ENCODE measurements at regions not wholly inside any gene's neighbourhood (a gene's known extent, or its start where the extent isn't known, plus 50 kb on each side); places are given as distances from the start of the nearest gene placed in this dataset.

- no peak overlapping the region for H3K27ac ChIP-seq
- H3K27me3 ChIP-seq: no peaks in the 10 kb centered on the region
- TF ChIP-seq, protein P1, sequence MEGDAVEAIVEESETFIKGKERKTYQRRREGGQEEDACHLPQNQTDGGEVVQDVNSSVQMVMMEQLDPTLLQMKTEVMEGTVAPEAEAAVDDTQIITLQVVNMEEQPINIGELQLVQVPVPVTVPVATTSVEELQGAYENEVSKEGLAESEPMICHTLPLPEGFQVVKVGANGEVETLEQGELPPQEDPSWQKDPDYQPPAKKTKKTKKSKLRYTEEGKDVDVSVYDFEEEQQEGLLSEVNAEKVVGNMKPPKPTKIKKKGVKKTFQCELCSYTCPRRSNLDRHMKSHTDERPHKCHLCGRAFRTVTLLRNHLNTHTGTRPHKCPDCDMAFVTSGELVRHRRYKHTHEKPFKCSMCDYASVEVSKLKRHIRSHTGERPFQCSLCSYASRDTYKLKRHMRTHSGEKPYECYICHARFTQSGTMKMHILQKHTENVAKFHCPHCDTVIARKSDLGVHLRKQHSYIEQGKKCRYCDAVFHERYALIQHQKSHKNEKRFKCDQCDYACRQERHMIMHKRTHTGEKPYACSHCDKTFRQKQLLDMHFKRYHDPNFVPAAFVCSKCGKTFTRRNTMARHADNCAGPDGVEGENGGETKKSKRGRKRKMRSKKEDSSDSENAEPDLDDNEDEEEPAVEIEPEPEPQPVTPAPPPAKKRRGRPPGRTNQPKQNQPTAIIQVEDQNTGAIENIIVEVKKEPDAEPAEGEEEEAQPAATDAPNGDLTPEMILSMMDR (IDR thresholded peaks at IDR 0.05): no peak
- no peak overlapping the region for H3K4me3 ChIP-seq (ENCODE audit: low read depth in 1 of 2, low read length in 1 of 2)
- H3K9me3 ChIP-seq: no peaks in the 10 kb centered on the region
- H3K4me1 ChIP-seq (ENCODE audit: control insufficient read depth in 1 of 2, insufficient read depth in 1 of 2, low read depth in 1 of 2, low read length in 1 of 2): no peaks in the 10 kb centered on the region
- H3K36me3 ChIP-seq: no peaks in the 10 kb centered on the region
These were observed 324.7 kb upstream of the AKR1E2 start for GRCh38 chr10:4501306-4501705.

DNA sequence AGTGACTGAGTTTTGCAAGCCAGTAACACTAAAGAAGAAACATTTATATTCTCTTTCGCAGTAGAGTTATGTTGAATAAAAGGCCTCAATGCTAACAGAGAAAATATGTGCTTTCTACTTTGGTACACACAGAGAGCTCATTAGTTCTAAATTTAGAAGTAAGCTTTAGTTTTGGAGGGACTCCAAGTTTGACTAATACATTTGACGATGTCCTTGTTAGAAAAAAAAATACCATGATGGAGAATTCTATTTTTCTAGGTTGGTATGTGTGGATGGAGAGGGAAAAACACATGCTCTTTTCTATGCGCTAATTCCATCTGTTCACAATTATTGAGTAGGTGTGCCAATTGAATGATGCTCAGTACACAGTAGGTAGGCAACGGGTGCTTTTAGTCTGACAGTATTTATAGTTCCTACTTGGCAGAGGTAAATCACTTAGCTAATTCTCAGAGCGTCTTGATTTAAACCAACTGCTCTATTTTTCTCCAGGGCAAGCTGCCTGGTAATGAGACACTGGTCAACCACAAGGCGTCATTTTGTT, 327.2 kb upstream of the AKR1E2 start:
- Histone ChIP-seq H3K4me3 (ENCODE audit: low read depth in 1 of 2, low read length in 1 of 2) (no peak overlapping the region), H3K36me3 (no peaks in the 10 kb centered on the region), H3K4me1 (ENCODE audit: control insufficient read depth in 1 of 2, insufficient read depth in 1 of 2, low read depth in 1 of 2, low read length in 1 of 2) (no peaks in the 10 kb centered on the region), H3K9me3 (no peaks in the 10 kb centered on the region), H3K27me3 (no peaks in the 10 kb centered on the region), H3K27ac (no peak overlapping the region)
- TF ChIP-seq, protein P1 (IDR thresholded peaks at IDR 0.05): no peak

DNA sequence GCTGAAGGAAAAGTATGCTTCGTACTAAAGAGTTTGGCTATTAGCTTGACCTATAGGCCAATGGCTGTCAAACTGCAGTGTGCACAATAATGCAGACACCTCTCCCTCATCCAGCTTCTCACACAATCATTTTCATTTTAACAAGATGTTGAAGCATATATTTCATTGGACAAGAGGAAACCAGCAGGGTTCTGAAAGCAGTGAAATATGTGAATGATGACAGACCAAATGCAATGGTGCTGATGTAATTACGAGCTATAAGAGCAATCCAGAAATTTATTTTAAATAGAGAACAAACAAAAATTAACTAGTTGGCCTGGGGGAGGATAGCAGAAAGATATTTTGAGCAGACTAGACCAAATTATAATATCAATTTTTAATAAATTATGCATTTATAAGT, 331.5 kb upstream of the AKR1E2 start:
- no peaks in the 10 kb centered on the region for H3K27me3 ChIP-seq
- TF ChIP-seq, protein P1 (IDR thresholded peaks at IDR 0.05): no peak

GRCh38 chr10:4492202-4492601, 333.8 kb upstream of the AKR1E2 start:
- H3K4me3 ChIP-seq (ENCODE audit: low read depth in 1 of 2, low read length in 1 of 2): no peak overlapping the region
- no peaks in the 10 kb centered on the region for H3K9me3 ChIP-seq
- TF ChIP-seq, protein P1 (IDR thresholded peaks at IDR 0.05): no peak
- no peaks in the 10 kb centered on the region for H3K36me3 ChIP-seq
- no peak overlapping the region for H3K27ac ChIP-seq
- H3K4me1 ChIP-seq (ENCODE audit: control insufficient read depth in 1 of 2, insufficient read depth in 1 of 2, low read depth in 1 of 2, low read length in 1 of 2): no peaks in the 10 kb centered on the region
- H3K27me3 ChIP-seq: no peaks in the 10 kb centered on the region

More for the DNA sequence above, 331.5 kb upstream of the AKR1E2 start:
- Histone ChIP-seq H3K4me3 (ENCODE audit: low read depth in 1 of 2, low read length in 1 of 2) (no peak overlapping the region), H3K9me3 (no peaks in the 10 kb centered on the region), H3K36me3 (no peaks in the 10 kb centered on the region), H3K4me1 (ENCODE audit: control insufficient read depth in 1 of 2, insufficient read depth in 1 of 2, low read depth in 1 of 2, low read length in 1 of 2) (no peaks in the 10 kb centered on the region), H3K27ac (no peak overlapping the region)

GRCh38 chr10:4488904-4489303, 337.1 kb upstream of the AKR1E2 start:
- Histone ChIP-seq H3K9me3 (no peaks in the 10 kb centered on the region), H3K4me1 (ENCODE audit: control insufficient read depth in 1 of 2, insufficient read depth in 1 of 2, low read depth in 1 of 2, low read length in 1 of 2) (no peaks in the 10 kb centered on the region), H3K27me3 (no peaks in the 10 kb centered on the region), H3K4me3 (ENCODE audit: low read depth in 1 of 2, low read length in 1 of 2) (no peak overlapping the region), H3K27ac (no peak overlapping the region), H3K36me3 (no peaks in the 10 kb centered on the region)
- TF ChIP-seq, protein P1 (IDR thresholded peaks at IDR 0.05): no peak

DNA sequence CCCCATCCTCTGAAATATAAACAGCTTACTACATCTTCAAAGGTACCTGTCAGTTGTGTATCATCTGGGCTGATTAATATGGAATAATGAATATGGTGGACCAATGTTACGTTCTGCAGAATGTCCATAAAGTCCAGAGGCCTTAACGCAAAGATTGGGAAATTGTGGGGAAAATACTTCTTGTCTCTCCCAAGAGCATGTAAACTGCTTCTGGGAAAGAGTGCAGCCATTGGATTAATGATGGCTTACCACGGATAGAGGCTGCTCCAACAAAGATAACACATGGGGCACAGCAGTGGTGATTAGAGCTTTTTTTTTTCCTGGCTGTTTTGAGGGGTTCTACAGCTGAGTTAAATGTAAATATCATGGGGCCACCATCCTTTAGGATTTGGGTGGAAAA, 340.4 kb upstream of the AKR1E2 start:
- Histone ChIP-seq H3K9me3 (no peaks in the 10 kb centered on the region), H3K4me1 (ENCODE audit: control insufficient read depth in 1 of 2, insufficient read depth in 1 of 2, low read depth in 1 of 2, low read length in 1 of 2) (no peaks in the 10 kb centered on the region), H3K4me3 (ENCODE audit: low read depth in 1 of 2, low read length in 1 of 2) (no peak overlapping the region), H3K27ac (no peak overlapping the region), H3K36me3 (no peaks in the 10 kb centered on the region), H3K27me3 (no peaks in the 10 kb centered on the region)
- TF ChIP-seq, protein P1 (IDR thresholded peaks at IDR 0.05): no peak

All from neutrophil (primary cell).